ENCODE measurements at regions not wholly inside any gene's neighbourhood (a gene's known extent, or its start where the extent isn't known, plus 50 kb on each side); places are given as distances from the start of the nearest gene placed in this dataset.

- TF ChIP-seq, protein P1, sequence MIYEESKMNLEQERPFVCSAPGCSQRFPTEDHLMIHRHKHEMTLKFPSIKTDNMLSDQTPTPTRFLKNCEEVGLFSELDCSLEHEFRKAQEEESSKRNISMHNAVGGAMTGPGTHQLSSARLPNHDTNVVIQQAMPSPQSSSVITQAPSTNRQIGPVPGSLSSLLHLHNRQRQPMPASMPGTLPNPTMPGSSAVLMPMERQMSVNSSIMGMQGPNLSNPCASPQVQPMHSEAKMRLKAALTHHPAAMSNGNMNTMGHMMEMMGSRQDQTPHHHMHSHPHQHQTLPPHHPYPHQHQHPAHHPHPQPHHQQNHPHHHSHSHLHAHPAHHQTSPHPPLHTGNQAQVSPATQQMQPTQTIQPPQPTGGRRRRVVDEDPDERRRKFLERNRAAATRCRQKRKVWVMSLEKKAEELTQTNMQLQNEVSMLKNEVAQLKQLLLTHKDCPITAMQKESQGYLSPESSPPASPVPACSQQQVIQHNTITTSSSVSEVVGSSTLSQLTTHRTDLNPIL (CRISPR knock-in tag; IDR thresholded peaks at IDR 0.05; ENCODE audit: low read depth), result no peak
- TF ChIP-seq ESRRG (CRISPR knock-in tag; IDR thresholded peaks at IDR 0.05), result no peak
- no peak for TF ChIP-seq SNAI2 (CRISPR knock-in tag; IDR thresholded peaks at IDR 0.05)
- TF ChIP-seq ISL1 (CRISPR knock-in tag; IDR thresholded peaks at IDR 0.05), result no peak
Measured at GRCh38 chr9:86660146-86660943, 287.0 kb downstream of the GAS1 start (continued).

DNA sequence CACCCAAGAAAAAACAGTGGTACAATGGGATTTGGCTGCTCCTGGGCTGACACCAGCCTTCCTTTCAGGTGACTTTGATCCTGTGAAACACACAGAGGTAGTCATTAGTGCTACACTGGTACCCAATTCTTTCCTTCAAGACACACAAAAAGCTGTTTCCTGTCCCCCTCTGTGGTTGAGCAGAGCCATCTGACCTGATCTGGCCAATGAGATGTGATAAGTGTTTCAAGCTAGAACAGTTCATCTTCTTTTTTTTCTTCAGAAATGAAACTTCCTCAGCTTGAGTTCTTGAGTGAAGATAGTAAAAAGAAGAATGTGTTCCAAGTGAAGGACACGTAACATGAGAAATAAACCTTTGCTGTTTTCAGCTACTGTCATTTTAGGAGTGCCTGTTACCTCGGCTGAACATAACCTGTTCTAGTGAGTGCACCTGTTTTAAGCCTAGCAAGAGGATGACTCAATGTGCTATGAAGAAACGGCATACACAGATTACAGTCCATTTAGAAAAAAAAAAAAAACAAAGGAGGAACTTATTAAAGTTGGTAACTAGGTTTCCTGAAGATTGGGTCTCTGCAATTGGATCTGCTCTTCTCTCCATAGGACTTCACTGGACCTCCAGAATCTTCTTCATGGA lies 287.8 kb downstream of the GAS1 start:
- ATAC-seq, result no peak
- TF ChIP-seq ZC3H10 (CRISPR knock-in tag; IDR thresholded peaks at IDR 0.05), result no peak
- TF ChIP-seq ZNF8 (CRISPR knock-in tag; IDR thresholded peaks at IDR 0.05), result no peak
- TF ChIP-seq CSDC2 (CRISPR knock-in tag; IDR thresholded peaks at IDR 0.05), result no peak
- TF ChIP-seq, protein P1 (CRISPR knock-in tag; IDR thresholded peaks at IDR 0.05; ENCODE audit: low read depth), result no peak
- no peak for TF ChIP-seq ZFP3 (CRISPR knock-in tag; IDR thresholded peaks at IDR 0.05)

DNA sequence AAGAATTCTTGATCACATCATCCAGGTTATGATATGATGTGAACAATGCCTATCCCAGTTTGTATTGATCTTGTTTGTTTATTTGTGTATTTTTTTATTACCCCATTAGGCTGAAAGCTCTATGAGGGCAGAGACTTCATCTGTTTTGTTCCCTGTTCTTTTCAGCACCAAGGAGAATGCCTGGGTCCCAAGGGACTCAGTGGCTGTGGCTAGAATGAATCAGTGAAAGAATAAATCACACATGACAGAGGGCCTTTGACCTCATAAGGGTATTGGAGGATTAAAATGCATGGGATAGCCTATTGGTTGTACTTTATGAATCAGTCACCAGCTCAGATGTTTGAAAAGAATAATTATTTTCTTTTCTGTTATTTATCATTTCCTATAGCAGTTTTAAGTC lies 292.2 kb downstream of the GAS1 start:
- ATAC-seq, result no peak
- no peak for TF ChIP-seq CSRNP3 (CRISPR knock-in tag; IDR thresholded peaks at IDR 0.05)
- no peak for TF ChIP-seq OSR1 (CRISPR knock-in tag; IDR thresholded peaks at IDR 0.05)
- no peak for TF ChIP-seq ZNF70 (CRISPR knock-in tag; IDR thresholded peaks at IDR 0.05)
- TF ChIP-seq PPARA (CRISPR knock-in tag; IDR thresholded peaks at IDR 0.05; ENCODE audit: borderline replicate concordance), result no peak
- no peak for TF ChIP-seq BACH2 (CRISPR knock-in tag; IDR thresholded peaks at IDR 0.05; ENCODE audit: borderline replicate concordance)
- no peak for TF ChIP-seq CSDC2 (CRISPR knock-in tag; IDR thresholded peaks at IDR 0.05)

DNA sequence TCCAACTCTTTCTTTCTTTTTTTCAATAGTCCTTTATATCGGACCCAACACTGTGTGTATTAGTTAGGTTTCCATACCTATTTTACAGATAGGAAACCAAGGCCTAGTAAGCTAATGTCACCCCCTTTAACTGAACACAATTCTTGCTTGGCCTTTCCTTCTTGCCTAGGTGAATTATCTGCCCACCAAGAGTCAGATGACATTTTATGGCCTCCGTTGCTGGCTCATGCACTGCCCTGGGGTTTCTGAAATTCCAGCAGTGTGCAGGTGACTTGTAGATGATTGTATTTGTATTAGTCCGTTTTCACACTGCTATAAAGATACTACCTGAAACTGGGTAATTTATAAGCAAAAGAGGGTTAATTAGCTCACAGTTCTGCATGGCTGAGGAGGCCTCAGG lies 293.8 kb downstream of the GAS1 start:
- TF ChIP-seq ISL1 (CRISPR knock-in tag; IDR thresholded peaks at IDR 0.05) (no peak), TOX (CRISPR knock-in tag; IDR thresholded peaks at IDR 0.05; ENCODE audit: borderline replicate concordance) (no peak), OSR1 (CRISPR knock-in tag; IDR thresholded peaks at IDR 0.05) (no peak), SNAI2 (CRISPR knock-in tag; IDR thresholded peaks at IDR 0.05) (no peak)
- ATAC-seq, result no peak

- ATAC-seq, result no peak
- no peak for TF ChIP-seq ZFP30 (CRISPR knock-in tag; IDR thresholded peaks at IDR 0.05)
- no peak for TF ChIP-seq GLIS3 (CRISPR knock-in tag; IDR thresholded peaks at IDR 0.05)
- TF ChIP-seq POU6F1 (CRISPR knock-in tag; IDR thresholded peaks at IDR 0.05; ENCODE audit: borderline replicate concordance, low read depth), result no peak
- no peak for TF ChIP-seq SNAI2 (CRISPR knock-in tag; IDR thresholded peaks at IDR 0.05)
- TF ChIP-seq ZFP3 (CRISPR knock-in tag; IDR thresholded peaks at IDR 0.05), result no peak
- no peak for TF ChIP-seq PATZ1 (CRISPR knock-in tag; IDR thresholded peaks at IDR 0.05; ENCODE audit: borderline replicate concordance)
- no peak for TF ChIP-seq ZC3H10 (CRISPR knock-in tag; IDR thresholded peaks at IDR 0.05)
- TF ChIP-seq ARNTL (CRISPR knock-in tag; IDR thresholded peaks at IDR 0.05; ENCODE audit: borderline replicate concordance, low read depth), result no peak
- TF ChIP-seq RARB (CRISPR knock-in tag; IDR thresholded peaks at IDR 0.05), result no peak
- no peak for TF ChIP-seq ZNF70 (CRISPR knock-in tag; IDR thresholded peaks at IDR 0.05)
- TF ChIP-seq ZNF8 (CRISPR knock-in tag; IDR thresholded peaks at IDR 0.05), result no peak
- TF ChIP-seq ZNF565 (CRISPR knock-in tag; conservative IDR thresholded peaks at IDR 0.05; ENCODE audit: low read depth), result no peak
- no peak for TF ChIP-seq TOX (CRISPR knock-in tag; IDR thresholded peaks at IDR 0.05; ENCODE audit: borderline replicate concordance)
- no peak for TF ChIP-seq ISL1 (CRISPR knock-in tag; IDR thresholded peaks at IDR 0.05)
- TF ChIP-seq, protein P1 (CRISPR knock-in tag; IDR thresholded peaks at IDR 0.05; ENCODE audit: low read depth), result no peak
- TF ChIP-seq TCF4 (CRISPR knock-in tag; IDR thresholded peaks at IDR 0.05; ENCODE audit: borderline replicate concordance), result no peak
Measured at GRCh38 chr9:86652736-86653135, 294.6 kb downstream of the GAS1 start.
